Ishikawa (cell line): ENCODE measurements at regions not wholly inside any gene's neighbourhood (a gene's known extent, or its start where the extent isn't known, plus 50 kb on each side); places are given as distances from the start of the nearest gene placed in this dataset.

Experiments
- CEBPB ChIP-seq: IDR thresholded peaks from 2 replicates; pipeline ENCODE4 v1.6.1; 2012
- EGR1 ChIP-seq: IDR thresholded peaks from 2 replicates; pipeline ENCODE4 v1.6.1; 2012
- EP300 ChIP-seq: IDR thresholded peaks from 2 replicates; pipeline ENCODE4 v1.6.1; 2012; ENCODE audit warnings: borderline replicate concordance
- MAX ChIP-seq: IDR thresholded peaks from 2 replicates; pipeline ENCODE4 v1.6.1; 2012
- NFIC ChIP-seq: IDR thresholded peaks from 2 replicates; pipeline ENCODE4 v1.6.1; 2012
- RAD21 ChIP-seq: IDR thresholded peaks from 2 replicates; pipeline ENCODE4 v1.6.1; 2012; ENCODE audit warnings: low read depth
- REST ChIP-seq: IDR thresholded peaks from 2 replicates; pipeline ENCODE4 v1.6.1; 2012; ENCODE audit warnings: low read depth, mild to moderate bottlenecking
- TAF1 ChIP-seq: IDR thresholded peaks from 2 replicates; pipeline ENCODE4 v1.6.1; 2012; ENCODE audit warnings: low read depth, mild to moderate bottlenecking
- TEAD4 ChIP-seq: IDR thresholded peaks from 2 replicates; pipeline ENCODE4 v1.6.1; 2012
- USF1 ChIP-seq: IDR thresholded peaks from 2 replicates; pipeline ENCODE4 v1.6.1; 2012
- YY1 ChIP-seq: IDR thresholded peaks from 2 replicates; pipeline ENCODE4 v1.6.1; 2012; ENCODE audit warnings: low read depth
- ZBTB7A ChIP-seq: IDR thresholded peaks from 2 replicates; pipeline ENCODE4 v1.6.1; 2012; ENCODE audit warnings: low read depth

GRCh38 chr21:41009398-41010100, 158.4 kb upstream of the BACE2 start:
- TF ChIP-seq TEAD4 (no peak), EGR1 (no peak), REST (no peak), ZBTB7A (no peak), CEBPB (no peak), USF1 (no peak), YY1 (no peak), RAD21 (no peak), MAX (no peak), TAF1 (no peak), EP300 (no peak), NFIC (no peak)
